Memory B cell (primary cell): ENCODE measurements at regions not wholly inside any gene's neighbourhood (a gene's known extent, or its start where the extent isn't known, plus 50 kb on each side); places are given as distances from the start of the nearest gene placed in this dataset.
"Not testable (repeated sequence)": the region's sequence is repeated elsewhere in the genome, so short reads cannot be mapped to it uniquely, and the experiment has no call there.

Experiments used
- ATAC-seq: fragments of 150-1000 bp; cut with Tn5 transposase; 2 replicates; pipeline ENCODE4 v1.10.0; 2021; ENCODE audit warnings: low read depth, mild to moderate bottlenecking, moderate library complexity
- DNase-seq, 2 donors: peaks; one replicate each; pipeline ENCODE4 v3.0.0; 2022; ENCODE audit warnings: low spot score in 2 of 2
- H3K27ac Mint-ChIP-seq: one replicate; pipeline ENCODE4 v1.8.0; 2022; ENCODE audit warnings: mild to moderate bottlenecking, moderate library complexity, mixed read lengths
- H3K27me3 Mint-ChIP-seq: one replicate; pipeline ENCODE4 v1.8.0; 2022; ENCODE audit warnings: mixed read lengths
- H3K36me3 Mint-ChIP-seq: one replicate; pipeline ENCODE4 v1.8.0; 2022; ENCODE audit warnings: mild to moderate bottlenecking, mixed read lengths
- H3K4me1 Mint-ChIP-seq: one replicate; pipeline ENCODE4 v1.8.0; 2022; ENCODE audit warnings: mixed read lengths
- H3K4me3 Mint-ChIP-seq: one replicate; pipeline ENCODE4 v1.8.0; 2022; ENCODE audit warnings: mild to moderate bottlenecking, moderate library complexity, mixed read lengths
- H3K9me3 Mint-ChIP-seq: one replicate; pipeline ENCODE4 v1.8.0; 2022; ENCODE audit warnings: mixed read lengths

DNA sequence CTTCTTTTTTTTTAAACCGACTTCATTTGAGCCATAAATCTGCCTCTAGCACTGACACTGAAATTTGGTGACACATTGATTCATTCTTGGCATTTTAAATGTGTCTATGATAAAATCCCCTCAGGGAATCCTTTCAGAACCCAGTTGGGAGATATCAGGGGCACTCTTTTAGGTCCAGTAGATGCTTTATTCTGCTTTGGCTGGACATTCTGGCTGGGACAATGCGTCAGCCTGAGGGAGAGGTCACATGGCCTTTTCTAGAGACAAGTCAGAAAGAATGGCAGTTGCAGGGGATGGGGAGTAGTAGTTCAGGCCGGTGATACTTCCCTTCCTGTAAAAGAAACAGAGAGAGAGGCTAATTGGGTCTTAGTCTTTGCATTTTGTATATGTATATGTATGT lies 63.1 kb downstream of the TRIM43 start:
- H3K9me3 Mint-ChIP-seq, H3K36me3 Mint-ChIP-seq, ATAC-seq, DNase-seq, H3K27me3 Mint-ChIP-seq, H3K4me1 Mint-ChIP-seq, H3K4me3 Mint-ChIP-seq, H3K27ac Mint-ChIP-seq: not testable (repeated sequence)

DNA sequence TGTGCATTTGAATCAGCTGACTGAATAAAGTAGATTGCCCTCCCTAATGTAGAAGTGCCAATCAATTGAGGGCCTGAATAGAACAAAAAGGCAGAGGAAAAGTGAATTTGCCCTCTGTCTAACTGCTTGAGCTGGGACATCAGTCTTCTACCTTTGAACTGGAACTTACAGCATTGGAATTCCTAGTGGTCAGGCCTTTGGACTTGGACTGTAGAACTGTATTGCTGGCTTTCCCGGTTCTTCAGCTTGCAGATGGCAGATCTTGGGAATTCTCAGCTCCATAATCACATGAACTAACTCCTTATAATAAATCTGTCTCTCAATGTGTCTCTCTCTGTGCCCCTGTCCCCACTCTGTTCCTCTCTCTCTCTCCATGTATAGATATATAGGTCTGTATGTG lies 64.8 kb downstream of the TRIM43 start:
- not testable (repeated sequence) for H3K4me1 Mint-ChIP-seq, H3K4me3 Mint-ChIP-seq, H3K27me3 Mint-ChIP-seq, H3K36me3 Mint-ChIP-seq, H3K9me3 Mint-ChIP-seq, DNase-seq, H3K27ac Mint-ChIP-seq, ATAC-seq

DNA sequence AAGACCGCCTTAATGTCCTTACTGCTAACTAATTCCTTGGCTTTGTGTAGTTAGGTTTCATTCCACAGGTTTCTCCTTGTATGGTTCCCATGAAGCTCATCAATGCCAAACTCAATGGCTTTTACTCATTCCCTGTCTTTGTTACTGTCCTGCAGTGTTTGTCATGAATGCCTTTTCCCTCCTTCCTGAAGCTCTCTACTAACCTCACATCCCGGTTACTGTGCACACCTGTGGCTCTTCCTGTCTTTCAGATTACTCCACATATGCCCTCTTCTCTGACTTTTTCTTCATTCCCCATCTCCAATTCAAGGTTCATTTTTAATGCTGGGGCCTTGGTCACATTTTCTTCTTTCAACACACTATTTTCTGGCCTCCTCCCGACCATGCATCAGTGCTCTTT lies 66.1 kb downstream of the TRIM43 start:
- H3K4me1 Mint-ChIP-seq, ATAC-seq: not testable (repeated sequence)

DNA sequence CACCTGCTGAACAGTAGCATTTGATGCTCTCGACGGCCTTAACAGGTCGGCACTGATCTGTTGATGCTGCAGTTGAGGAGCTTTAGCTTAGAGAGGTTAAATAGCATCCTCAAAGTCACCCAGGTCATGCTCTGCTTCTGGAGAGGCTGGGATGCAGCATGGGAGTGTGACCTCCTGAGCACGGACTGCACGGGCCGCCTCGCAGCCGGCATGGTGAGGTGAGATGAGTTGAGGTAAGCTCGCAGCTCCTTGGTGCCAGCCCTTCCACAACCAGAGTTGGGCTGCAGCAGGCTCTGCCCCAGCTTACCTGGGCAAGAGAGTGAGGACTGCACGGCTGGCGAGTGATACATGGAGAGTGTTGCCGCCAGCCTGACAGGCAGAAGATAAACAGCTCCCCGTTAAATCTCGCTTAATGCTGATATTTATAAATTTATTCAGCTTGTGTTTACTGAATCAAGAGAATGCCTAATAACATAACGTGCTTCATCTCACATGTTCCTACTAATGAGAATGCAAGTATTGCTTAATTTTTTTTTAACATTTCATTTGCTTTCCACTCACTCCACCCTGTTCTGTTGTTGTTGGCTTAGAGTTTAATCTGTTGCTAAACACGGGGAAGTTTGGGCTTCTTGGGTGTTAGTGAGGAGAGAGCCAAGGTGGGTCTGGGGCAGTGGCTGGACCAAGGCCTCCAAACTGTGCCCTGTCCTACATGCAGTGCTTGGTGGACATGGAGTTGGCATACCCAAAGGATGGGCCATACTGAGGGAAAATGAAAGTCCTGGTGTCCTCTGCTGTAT lies 69.2 kb downstream of the TRIM43 start:
- ATAC-seq, H3K27me3 Mint-ChIP-seq, H3K9me3 Mint-ChIP-seq, H3K36me3 Mint-ChIP-seq, DNase-seq, H3K27ac Mint-ChIP-seq, H3K4me3 Mint-ChIP-seq, H3K4me1 Mint-ChIP-seq: not testable (repeated sequence)

More for the DNA sequence above, 66.1 kb downstream of the TRIM43 start:
- not testable (repeated sequence) for H3K9me3 Mint-ChIP-seq, H3K4me3 Mint-ChIP-seq, H3K27ac Mint-ChIP-seq, H3K36me3 Mint-ChIP-seq, H3K27me3 Mint-ChIP-seq, DNase-seq

DNA sequence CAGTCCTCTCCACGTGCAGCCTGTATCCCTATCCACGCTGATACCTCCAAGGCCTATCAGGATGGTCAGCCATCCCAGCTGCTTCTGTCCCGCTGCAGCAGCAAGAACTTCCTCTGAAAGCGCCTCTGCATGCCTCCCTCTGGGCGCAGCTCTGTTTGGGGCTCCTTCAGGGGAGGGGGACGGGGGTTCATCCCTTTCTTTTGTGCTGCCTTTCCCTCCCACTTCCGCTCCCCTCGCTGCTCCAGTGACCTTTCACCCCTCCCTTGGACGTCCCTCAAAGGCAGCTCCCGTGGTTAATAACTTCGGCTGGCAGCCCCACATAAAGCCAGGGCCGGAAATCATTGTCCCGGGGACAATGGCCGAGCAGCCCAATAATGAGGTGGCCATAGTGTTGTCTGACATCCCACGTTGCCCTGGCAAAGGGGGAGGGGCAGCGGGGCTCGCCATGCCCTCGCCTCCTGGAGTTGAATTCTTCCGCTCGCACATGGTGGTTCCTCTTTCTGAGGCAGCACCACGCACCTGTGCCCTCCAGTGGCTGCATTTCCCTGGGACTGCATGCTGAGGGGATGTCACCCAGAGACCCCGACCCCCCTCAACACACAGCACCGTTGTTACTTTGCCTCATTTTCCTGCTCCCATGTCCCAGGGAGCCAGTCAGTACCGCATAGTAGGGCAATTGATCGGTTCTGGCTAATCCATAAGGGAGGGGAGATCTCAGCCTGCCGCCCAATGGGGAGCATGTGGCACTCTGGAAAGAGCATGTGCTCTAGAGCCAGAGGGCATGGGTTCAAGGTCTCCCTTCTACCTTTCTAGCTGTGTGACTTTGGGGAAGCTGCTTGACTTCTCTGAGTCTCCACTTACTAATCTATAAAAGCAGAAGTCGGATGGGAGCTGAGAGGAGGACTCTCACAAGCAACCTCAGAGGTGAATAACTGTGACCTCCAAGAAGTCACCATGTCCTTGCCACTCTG lies 72.0 kb downstream of the TRIM43 start:
- H3K27me3 Mint-ChIP-seq, H3K4me1 Mint-ChIP-seq, H3K36me3 Mint-ChIP-seq, H3K9me3 Mint-ChIP-seq: not testable (repeated sequence)
- DNase-seq = peak in 1 of 2 donors; percentile 13
- Mint-ChIP-seq H3K4me3 (peak overlapping the region; percentile 53), H3K27ac (peak overlapping the region; percentile 14)
- peak; percentile 69 for ATAC-seq

DNA sequence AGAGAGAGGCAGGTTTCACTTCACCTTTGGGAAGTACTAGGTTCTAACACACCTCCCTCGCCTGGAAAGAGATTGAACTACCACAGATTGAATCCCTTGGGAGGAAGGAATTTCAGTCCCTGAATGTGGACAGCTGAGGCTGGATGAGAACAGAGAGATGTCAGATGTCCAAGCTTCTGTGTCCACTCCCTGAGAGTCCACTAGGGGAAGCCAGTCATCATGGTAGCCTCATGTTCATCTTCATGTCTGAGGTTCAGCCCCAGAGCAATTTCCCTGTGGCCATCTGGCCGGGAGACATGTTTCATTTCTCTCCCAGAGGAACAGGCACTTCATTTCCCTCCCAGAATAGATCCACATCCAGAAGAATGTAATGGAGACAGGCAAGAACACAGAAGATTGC lies 74.8 kb downstream of the TRIM43 start:
- H3K36me3 Mint-ChIP-seq, H3K27me3 Mint-ChIP-seq, DNase-seq, H3K27ac Mint-ChIP-seq, H3K9me3 Mint-ChIP-seq, ATAC-seq, H3K4me3 Mint-ChIP-seq: not testable (repeated sequence)
- peaks cover 22% of the 10 kb centered on the region for H3K4me1 Mint-ChIP-seq

DNA sequence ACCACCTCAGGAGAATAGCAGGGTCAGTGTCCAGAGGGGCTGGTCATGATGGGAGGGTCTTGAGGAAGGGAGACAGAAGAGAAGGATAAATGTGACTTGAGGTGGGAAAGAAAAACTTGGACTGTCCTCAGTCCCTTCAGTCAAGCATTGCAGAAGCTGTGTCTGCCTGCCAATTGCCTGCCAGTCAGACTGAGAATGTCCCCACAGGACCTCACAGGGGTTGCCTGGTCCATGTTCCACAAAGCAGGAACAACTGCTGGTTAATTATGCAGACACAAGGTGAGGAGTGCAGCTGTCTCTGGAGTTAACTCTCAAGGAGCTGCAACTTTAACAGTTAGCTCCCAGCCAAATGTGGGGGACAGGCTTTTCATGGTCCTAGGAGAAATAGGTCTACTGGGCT lies 75.7 kb downstream of the TRIM43 start:
- no peak overlapping the region for H3K27ac Mint-ChIP-seq
- H3K4me1 Mint-ChIP-seq = peaks cover 22% of the 10 kb centered on the region
- no peak overlapping the region for H3K4me3 Mint-ChIP-seq
- H3K9me3 Mint-ChIP-seq = no peaks in the 10 kb centered on the region
- DNase-seq (no peak), ATAC-seq (no peak)
- peaks cover 4% of the 10 kb centered on the region for H3K27me3 Mint-ChIP-seq
- H3K36me3 Mint-ChIP-seq = no peaks in the 10 kb centered on the region

DNA sequence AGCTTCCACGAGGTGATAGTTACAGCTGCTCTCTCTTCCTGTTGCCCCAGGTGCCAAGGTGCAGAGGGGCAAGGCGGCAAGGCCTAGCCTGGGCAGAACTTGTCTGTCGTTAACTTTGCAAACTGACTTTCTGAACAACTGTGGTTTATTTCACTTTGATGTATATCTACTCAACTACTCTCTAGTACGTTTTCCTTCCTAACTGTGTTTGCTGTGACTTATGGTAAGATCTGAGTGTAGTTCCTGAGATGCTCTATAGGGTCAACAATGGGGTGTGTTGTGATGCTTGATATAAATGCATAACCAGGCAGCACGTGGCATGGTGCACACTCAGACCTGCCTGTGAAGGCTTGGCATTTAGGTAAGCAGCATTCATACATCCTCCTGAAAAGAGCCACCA lies 77.1 kb downstream of the TRIM43 start:
- H3K4me1 Mint-ChIP-seq = peaks cover 17% of the 10 kb centered on the region
- H3K9me3 Mint-ChIP-seq, DNase-seq, H3K4me3 Mint-ChIP-seq, H3K36me3 Mint-ChIP-seq, H3K27me3 Mint-ChIP-seq: not testable (repeated sequence)
- H3K27ac Mint-ChIP-seq = peak overlapping the region; percentile 48
- ATAC-seq = peak; percentile 51

DNA sequence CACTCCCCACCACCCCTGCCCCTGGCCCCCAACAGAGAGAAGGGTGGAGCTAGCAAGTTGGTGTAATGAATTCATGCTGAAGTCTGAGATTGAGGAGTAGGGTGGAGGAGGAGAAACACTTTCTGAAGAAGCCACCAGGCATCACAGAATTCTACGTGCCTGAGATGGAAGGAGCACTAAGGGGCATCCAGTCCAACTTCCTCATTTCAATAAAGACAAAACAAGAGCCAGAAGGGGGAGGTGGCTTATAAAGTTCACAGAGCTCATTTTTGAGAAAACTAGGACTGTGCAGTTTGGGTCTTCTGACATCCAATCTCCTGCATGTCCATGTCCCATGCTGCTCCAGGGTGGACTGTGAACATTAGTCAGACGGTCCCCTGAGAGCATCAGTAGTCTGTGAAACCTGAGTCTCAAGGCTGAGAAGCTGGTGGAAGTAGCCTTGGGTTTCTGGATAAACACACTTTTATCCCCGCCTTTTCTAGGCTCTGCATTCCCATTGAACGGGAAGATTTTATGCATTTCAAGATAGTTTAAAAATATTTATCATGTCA lies 77.7 kb downstream of the TRIM43 start:
- DNase-seq (no peak), ATAC-seq (peak; percentile 63)
- Mint-ChIP-seq H3K27me3 (peaks cover 4% of the 10 kb centered on the region), H3K4me1 (peaks cover 16% of the 10 kb centered on the region), H3K4me3 (no peak overlapping the region), H3K9me3 (no peaks in the 10 kb centered on the region), H3K27ac (peak overlapping the region; percentile 48), H3K36me3 (no peaks in the 10 kb centered on the region)

DNA sequence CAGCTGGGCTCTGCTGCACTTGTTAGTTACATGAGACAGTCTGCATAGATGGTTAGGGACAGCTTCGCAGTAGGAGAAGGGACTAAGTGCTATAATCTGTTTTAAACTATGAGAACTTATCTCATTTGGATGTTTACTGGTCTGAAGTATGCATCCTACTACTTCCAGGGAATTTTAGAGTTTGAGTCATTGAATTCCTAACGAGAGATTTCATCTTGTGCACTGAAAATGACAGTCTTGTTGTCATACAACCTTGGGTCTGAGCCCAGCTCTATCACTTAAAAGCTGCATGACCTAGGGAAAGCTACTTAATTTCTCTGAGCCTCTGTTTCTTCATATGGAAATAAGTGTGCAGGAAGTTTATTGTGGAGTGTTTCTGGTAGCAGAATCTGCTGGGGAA lies 78.4 kb downstream of the TRIM43 start:
- Mint-ChIP-seq H3K9me3 (no peaks in the 10 kb centered on the region), H3K4me3 (no peak overlapping the region), H3K27me3 (peaks cover 4% of the 10 kb centered on the region), H3K4me1 (peaks cover 16% of the 10 kb centered on the region), H3K36me3 (no peaks in the 10 kb centered on the region), H3K27ac (no peak overlapping the region)
- no peak for DNase-seq
- ATAC-seq = no peak

DNA sequence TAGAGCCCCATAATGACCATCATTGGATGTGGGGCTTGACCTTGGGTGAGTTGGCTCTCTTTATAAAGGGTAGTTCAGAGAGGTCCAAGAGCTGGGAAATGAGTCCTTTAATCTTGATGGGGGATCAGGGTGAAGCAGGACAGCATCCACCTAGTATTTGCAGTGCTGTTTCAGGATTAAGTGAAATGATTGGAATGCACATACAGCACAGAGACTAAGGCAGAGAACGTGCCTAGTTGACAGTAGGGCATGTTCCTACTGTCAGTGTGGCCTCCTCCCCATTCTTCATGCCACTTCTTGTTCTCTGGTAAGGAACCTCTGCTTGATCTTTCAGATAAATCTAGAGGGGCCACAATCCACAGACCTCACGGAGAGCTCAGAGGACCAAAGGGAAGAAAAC lies 78.9 kb downstream of the TRIM43 start:
- H3K9me3 Mint-ChIP-seq = no peaks in the 10 kb centered on the region
- no peak overlapping the region for H3K4me3 Mint-ChIP-seq
- H3K27ac Mint-ChIP-seq = no peak overlapping the region
- H3K36me3 Mint-ChIP-seq = no peaks in the 10 kb centered on the region
- ATAC-seq (no peak), DNase-seq (no peak)
- H3K4me1 Mint-ChIP-seq = peaks cover 16% of the 10 kb centered on the region
- H3K27me3 Mint-ChIP-seq = peaks cover 6% of the 10 kb centered on the region

DNA sequence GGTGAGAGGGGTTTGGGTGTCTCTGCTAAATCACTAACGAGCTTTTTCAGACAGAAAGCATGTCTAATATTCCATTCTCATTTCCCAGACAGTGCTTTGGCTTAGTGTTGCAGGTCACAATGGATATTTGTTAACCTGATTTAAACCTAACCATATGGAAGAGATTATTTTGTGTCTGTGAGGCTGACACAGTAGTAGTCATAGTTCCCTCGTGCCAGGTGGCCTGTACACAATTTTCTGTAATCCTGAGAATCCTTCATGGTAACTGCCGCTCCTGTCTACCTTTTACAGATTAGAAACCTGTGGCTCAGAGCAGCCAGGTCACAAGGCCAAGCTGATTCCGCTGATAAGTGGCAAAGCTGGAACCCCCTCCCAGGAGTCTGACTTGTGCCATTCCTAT lies 79.4 kb downstream of the TRIM43 start:
- H3K27me3 Mint-ChIP-seq, H3K36me3 Mint-ChIP-seq, H3K27ac Mint-ChIP-seq, DNase-seq, ATAC-seq, H3K9me3 Mint-ChIP-seq, H3K4me3 Mint-ChIP-seq: not testable (repeated sequence)
- peaks cover 13% of the 10 kb centered on the region for H3K4me1 Mint-ChIP-seq

DNA sequence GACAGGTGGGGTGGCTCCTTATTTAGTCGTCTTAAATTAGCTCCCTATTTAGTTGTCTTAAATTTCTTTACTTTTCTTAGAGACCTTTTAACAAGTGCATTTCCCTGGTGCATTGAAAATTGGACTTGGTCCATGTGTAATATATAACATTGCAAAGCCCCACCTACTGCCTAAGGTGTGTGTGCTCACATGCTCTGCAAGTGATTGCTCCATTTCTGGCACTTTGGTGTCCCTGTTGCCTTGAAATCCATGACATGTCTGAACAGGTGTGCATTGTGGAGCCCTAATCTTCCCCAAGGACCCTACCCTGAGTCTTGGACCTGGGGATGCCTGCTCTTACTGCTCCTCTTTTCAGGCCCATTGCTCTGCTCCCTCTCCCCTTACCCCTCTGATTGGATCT lies 80.2 kb downstream of the TRIM43 start:
- not testable (repeated sequence) for H3K36me3 Mint-ChIP-seq, H3K27me3 Mint-ChIP-seq, H3K27ac Mint-ChIP-seq, H3K9me3 Mint-ChIP-seq, ATAC-seq, H3K4me3 Mint-ChIP-seq, DNase-seq
- peaks cover 13% of the 10 kb centered on the region for H3K4me1 Mint-ChIP-seq

DNA sequence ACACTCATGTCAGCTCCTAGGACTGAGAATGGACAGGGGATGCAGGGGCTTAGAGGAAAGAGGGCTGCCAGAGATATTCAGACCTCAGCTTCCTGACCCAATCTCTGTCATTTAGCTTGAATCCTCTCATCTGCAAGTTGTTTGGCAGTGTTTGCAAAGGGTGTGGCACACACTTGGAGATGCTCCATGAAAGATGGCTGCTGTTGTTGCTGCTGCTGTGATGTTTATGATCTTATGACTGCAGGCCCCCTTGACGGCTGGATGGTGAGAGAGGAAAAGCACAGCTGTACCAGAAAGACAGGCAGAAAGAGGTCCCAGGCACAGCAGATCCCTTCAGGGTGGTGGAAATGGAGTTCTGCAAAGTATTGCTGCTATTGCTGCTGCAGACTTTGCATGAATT lies 80.7 kb downstream of the TRIM43 start:
- not testable (repeated sequence) for H3K36me3 Mint-ChIP-seq, H3K9me3 Mint-ChIP-seq, ATAC-seq, H3K27ac Mint-ChIP-seq, H3K27me3 Mint-ChIP-seq, H3K4me3 Mint-ChIP-seq, DNase-seq
- H3K4me1 Mint-ChIP-seq = peaks cover 13% of the 10 kb centered on the region
